NCI-H187 (cell line): ENCODE measurements at regions not wholly inside any gene's neighbourhood (a gene's known extent, or its start where the extent isn't known, plus 50 kb on each side); places are given as distances from the start of the nearest gene placed in this dataset.
"Not testable (repeated sequence)": the region's sequence is repeated elsewhere in the genome, so short reads cannot be mapped to it uniquely, and the experiment has no call there.

Experiments
- DNase-seq, 2 experiments: peaks; one replicate each; lab custom pipeline; 2025; lab: John Stamatoyannopoulos, UW

- not testable (repeated sequence) for DNase-seq
Observed at GRCh38 chr5:122515210-122515609, 203.2 kb downstream of the SNCAIP start.

GRCh38 chr5:122515709-122516431 is 203.8 kb downstream of the SNCAIP start:
- peak in 1 of 2 experiments; percentile 13 for DNase-seq

DNA sequence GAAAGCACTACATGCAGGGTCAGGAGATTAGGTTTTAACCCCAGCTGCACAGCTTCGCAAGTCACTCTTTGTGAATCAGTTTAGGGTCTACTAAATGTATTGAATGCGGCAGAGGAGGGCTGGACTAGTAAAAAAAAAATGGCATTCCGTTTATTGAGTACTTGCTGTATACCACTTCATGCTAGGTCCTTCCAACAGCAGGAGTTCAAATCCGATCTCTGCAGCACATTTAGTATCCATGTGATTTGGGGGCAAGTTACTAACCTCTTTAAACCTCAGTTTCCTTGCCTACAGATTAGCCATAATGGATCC is 204.4 kb downstream of the SNCAIP start:
- no peak for DNase-seq

GRCh38 chr5:122517091-122517490 is 205.1 kb downstream of the SNCAIP start:
- no peak for DNase-seq

DNA sequence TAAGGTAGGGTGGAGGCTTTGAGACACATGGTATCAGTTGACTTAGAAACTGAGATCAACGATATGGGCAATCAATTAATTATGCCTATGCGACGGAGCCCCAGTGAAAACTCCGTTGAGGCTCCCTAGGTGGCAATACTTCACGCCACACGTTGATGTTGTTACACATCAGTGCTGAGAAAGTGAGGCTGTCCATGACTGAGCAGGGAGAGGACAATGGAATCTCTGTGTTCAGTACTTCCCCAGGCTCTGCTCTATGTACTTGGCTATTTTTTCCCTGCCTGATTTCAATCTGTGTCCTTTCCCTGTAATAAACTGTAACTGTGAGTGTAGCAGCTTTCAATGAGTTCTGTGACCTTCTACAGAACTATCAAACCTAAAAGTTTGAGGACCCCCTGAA is 211.7 kb downstream of the SNCAIP start:
- no peak for DNase-seq

DNA sequence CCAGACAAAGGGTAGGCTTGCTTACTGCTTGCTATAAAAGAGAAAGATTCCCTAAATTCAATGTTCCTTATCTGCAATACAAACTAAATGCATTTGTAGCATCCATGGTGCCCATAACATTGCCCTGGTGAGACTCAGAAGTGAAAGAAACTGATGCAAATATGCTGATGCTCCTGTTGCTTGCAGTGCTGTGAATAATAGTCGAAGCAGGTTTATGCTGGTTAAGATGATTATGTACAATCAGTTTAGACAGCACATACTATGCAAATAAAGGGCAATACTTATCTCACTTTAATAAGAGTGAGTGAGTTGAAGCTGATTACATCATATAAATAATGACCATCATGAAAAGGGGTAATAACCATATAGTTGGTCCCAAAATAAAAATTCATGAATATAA is 215.5 kb downstream of the SNCAIP start:
- no peak for DNase-seq

- DNase-seq, result peak in 1 of 2 experiments; percentile 7
Observed at GRCh38 chr5:122532035-122532434, 220.0 kb downstream of the SNCAIP start.

- no peak for DNase-seq
Observed at GRCh38 chr5:122533825-122534224, 221.8 kb downstream of the SNCAIP start.

DNA sequence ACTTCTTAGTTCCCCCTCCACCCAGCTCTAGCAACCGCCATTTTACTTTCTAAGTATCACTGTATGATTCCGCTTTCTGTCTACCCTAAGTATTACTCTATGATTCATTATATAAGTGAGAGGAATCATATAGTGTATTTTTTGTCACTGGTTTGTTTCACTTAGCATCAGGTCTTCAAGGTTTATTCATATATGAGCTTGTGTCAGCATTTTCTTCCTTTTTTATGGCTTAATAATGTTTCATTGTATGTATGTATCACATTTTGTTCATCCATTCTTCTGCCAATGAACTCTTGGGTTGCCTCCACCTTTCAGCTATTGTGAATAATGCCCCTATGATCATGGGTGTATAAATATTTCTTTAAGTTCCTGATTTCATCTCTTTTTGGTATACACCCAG is 222.8 kb downstream of the SNCAIP start:
- no peak for DNase-seq

DNA sequence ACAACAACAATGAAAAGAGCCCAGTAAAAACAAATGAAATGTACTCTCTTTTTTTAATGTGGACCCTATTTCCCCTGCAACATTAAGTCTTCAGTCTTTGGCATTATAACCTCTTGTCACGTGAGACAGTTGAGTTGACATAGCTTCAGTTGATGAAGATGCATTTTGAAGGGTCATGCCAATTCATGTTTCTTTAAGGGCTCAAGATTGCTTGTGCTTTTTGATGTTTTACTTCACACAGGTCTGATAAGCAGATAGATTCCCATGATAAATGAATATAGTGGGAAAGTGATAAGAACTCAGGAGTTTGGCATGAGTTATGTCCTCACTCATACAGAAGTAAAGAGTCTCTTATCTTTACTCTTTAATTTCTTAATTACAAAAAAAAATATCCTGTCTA is 229.4 kb downstream of the SNCAIP start:
- no peak for DNase-seq

GRCh38 chr5:122545986-122546385 is 228.9 kb upstream of the SNX2 start:
- DNase-seq, result no peak

- no peak for DNase-seq
Observed at GRCh38 chr5:122547219-122547618, 227.7 kb upstream of the SNX2 start.

GRCh38 chr5:122547669-122548068 is 227.2 kb upstream of the SNX2 start:
- no peak for DNase-seq

GRCh38 chr5:122559676-122560075 is 215.2 kb upstream of the SNX2 start:
- DNase-seq, result no peak

DNA sequence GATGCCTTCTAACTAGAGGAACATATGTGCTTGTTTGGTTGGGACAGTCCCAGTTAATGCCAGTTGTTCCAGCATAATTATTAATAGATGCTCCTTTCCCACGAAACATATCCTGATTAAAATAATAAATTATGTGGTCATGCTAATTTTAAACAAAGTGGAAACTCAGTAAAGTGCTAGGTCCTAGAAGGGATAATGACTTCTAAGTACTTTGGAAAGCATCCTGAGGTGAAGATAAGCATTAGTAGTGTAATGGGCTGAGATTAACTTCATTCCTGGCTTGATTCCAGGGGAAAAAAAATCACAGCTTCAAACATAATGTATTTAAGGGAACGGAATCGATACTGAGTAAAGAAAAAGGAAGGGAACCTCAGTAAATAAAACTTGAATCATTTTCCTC is 213.7 kb upstream of the SNX2 start:
- no peak for DNase-seq

DNA sequence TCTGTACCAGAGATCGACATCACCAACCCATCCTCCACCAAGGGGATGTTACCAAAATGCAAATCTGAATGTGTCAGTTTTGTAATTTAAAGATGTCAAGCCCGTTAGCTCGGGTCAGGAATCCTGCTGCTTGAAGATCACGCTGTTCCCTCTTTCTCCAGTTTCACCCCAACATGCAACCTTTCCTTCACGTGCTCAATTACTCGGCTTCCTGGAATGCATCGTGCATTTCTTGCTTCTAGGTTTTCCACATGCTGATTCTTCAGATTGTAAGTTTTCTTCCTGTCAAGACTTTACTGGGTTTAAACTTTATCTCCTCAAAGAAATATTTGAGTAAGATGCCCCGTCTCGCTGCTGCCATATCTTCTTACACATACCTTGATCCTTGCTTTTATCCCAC is 209.5 kb upstream of the SNX2 start:
- no peak for DNase-seq

- DNase-seq, result no peak
Observed at GRCh38 chr5:122576256-122577016, 198.4 kb upstream of the SNX2 start.

- no peak for DNase-seq
Observed at GRCh38 chr5:122581629-122582028, 193.3 kb upstream of the SNX2 start.

- DNase-seq, result peak in 1 of 2 experiments; percentile 3
Observed at GRCh38 chr5:122584411-122585300, 190.2 kb upstream of the SNX2 start.

DNA sequence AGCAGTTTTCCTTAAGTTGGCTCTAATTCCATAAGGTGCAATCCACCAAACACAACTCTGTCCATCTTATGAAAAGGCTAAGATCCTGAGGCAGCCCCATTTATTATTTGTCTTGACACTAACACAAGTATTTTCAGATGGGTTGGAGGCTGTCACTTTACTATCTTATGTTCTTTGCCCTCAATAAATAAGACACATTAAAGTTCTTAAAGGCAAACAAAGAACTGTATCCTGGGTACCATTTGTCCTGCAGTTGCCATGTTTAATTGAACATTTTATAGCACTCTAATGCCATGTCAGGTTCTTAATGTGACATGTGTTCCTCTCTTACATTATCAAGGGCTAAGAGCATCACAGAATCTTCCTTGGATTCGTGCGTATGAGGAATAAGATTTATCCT is 189.5 kb upstream of the SNX2 start:
- DNase-seq, result no peak

DNA sequence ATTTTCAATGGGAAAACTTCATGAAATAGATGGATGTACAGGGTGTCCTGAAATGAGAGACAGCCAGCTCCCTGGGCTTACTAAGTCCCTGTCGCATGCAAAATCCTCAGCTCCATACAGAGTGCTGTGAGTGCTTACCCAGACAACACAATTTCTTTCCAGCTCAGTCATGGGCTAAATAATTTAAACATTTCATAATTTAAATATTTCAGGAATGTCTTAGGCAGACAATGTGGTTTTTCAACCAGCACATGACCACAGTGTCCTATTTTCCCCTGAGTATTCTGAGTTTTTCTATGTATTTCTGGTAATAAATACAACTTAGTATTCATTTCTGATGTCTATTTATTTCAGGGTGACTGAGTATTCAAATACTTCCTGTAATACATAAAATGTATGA is 188.5 kb upstream of the SNX2 start:
- DNase-seq, result no peak

DNA sequence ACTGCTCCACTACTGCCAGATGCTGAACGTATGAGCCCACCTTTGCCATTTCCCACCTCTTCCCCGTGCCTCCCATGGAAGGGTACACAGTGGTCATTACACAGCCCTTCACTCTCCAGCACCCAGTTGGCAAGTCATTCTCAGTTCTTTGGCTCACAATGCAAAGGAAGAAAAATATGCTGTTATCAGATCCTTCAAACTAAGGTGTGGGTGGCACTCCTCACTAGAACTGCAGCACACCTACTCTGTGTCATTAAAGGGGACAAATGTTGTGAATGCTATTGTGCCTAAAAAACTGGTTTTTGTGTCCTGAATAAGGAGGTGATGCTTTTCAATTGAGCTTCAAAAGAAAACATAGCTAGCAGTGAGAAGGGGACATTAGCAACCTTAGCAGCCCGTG is 183.1 kb upstream of the SNX2 start:
- no peak for DNase-seq

DNA sequence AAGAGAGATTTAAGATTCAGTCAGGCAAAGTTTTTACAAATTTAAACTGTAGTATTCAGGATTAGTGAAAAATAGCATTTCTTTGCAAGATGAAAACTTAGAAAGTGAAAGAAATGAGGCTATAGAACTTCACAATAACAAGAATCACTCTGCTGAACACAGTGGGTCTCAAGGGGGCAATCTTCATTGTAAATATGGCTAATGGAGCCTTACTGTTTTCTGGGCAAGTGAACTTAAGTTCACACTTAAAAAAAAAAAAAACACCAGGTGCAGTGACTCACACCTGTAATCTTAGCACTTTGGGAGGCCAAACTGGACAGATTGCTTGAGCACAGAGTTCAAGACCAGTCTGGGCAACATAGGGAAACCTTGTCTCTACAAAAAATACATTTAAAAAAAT is 175.9 kb upstream of the SNX2 start:
- no peak for DNase-seq
